ENCODE measurements at regions not wholly inside any gene's neighbourhood (a gene's known extent, or its start where the extent isn't known, plus 50 kb on each side); places are given as distances from the start of the nearest gene placed in this dataset.

DNA sequence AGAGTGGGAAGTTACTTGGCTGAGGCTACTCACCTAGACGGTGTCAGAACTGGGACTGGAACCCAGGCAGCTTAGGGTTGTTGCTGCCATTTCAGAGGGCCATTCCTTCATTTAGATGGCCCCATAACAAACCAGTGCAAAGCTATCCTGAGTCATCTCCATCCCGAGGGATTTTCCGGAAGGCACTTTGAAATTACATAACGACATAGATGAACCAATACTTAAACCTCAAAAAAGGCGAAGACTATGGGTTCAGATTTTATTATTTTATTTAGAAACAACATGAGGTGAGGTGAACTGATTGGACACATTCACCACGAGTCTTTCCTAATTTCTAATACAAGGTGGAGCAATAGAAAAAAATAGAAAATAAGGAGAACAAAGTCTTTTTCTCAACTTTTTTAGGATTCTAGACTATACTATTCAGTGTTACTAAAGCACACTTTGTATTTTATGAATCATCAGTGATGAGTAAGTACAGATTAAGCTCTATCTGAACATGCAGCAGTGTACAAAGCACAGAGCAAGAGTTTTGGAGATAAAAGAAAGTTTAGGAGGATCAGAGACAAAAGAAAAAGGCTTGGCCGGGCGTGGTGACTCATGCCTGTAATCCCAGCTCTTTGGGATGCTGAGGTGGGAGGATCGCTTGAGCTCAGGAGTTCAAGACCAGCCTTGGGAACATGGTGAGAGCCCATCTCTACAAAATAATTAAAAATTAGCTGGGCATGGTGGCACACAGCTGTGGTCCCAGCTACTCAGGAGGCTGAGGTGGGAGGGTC, 79.5 kb upstream of the SVIL start:
- TF ChIP-seq, protein P1, sequence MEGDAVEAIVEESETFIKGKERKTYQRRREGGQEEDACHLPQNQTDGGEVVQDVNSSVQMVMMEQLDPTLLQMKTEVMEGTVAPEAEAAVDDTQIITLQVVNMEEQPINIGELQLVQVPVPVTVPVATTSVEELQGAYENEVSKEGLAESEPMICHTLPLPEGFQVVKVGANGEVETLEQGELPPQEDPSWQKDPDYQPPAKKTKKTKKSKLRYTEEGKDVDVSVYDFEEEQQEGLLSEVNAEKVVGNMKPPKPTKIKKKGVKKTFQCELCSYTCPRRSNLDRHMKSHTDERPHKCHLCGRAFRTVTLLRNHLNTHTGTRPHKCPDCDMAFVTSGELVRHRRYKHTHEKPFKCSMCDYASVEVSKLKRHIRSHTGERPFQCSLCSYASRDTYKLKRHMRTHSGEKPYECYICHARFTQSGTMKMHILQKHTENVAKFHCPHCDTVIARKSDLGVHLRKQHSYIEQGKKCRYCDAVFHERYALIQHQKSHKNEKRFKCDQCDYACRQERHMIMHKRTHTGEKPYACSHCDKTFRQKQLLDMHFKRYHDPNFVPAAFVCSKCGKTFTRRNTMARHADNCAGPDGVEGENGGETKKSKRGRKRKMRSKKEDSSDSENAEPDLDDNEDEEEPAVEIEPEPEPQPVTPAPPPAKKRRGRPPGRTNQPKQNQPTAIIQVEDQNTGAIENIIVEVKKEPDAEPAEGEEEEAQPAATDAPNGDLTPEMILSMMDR (conservative IDR thresholded peaks at IDR 0.05; ENCODE audit: low read depth, low read length): no peak
- TF ChIP-seq EZH2 (IDR thresholded peaks at IDR 0.05; ENCODE audit: borderline replicate concordance, low read depth, low read length, poor library complexity, severe bottlenecking): no peak

All from A673 (cell line).